ENCODE measurements at regions not wholly inside any gene's neighbourhood (a gene's known extent, or its start where the extent isn't known, plus 50 kb on each side); places are given as distances from the start of the nearest gene placed in this dataset.

GRCh38 chr1:95734560-95734959, 500.6 kb downstream of the RWDD3 start:
- TF ChIP-seq CTCF (IDR thresholded peaks at IDR 0.05; ENCODE audit: low read depth, low read length) (no peak), EZH2phosphoT487 (IDR thresholded peaks at IDR 0.05; ENCODE audit: low read depth) (no peak)
